ENCODE measurements at regions not wholly inside any gene's neighbourhood (a gene's known extent, or its start where the extent isn't known, plus 50 kb on each side); places are given as distances from the start of the nearest gene placed in this dataset.

GRCh38 chr3:1036207-1036826 lies 56.5 kb upstream of the CNTN6 start:
- no peak for DNase-seq (ENCODE audit: extremely low spot score)
- ChIA-PET CTCF (interaction anchor here (1.2 kb wide), 3 partner anchors 14 to 16 kb away, joined by 3 read pairs; no protein-coding TSS in a partner anchor), POLR2A (no interaction called here)
- no peak for TF ChIP-seq CTCF (IDR thresholded peaks at IDR 0.05; ENCODE audit: control extremely low read depth, extremely low read depth, low read depth, missing control alignments)

GRCh38 chr3:1037631-1038030 lies 55.2 kb upstream of the CNTN6 start:
- ChIA-PET POLR2A (no interaction called here), CTCF (no interaction called here)
- no peak for DNase-seq (ENCODE audit: extremely low spot score)
- TF ChIP-seq CTCF (IDR thresholded peaks at IDR 0.05; ENCODE audit: control extremely low read depth, extremely low read depth, low read depth, missing control alignments), result no peak

All from GM10248 (cell line).